IPS-NIHi7 (cell line): ENCODE measurements at regions not wholly inside any gene's neighbourhood (a gene's known extent, or its start where the extent isn't known, plus 50 kb on each side); places are given as distances from the start of the nearest gene placed in this dataset.
A peak's percentile ranks its signal among the peaks of the same experiment; 100 is the strongest.
"Not testable (repeated sequence)": the region's sequence is repeated elsewhere in the genome, so short reads cannot be mapped to it uniquely, and the experiment has no call there.

Experiments used
- DNase-seq: peaks from one replicate; pipeline ENCODE4 v3.0.0; 2012; ENCODE audit warnings: mixed read lengths; ENCODE audit errors: extremely low spot score

DNA sequence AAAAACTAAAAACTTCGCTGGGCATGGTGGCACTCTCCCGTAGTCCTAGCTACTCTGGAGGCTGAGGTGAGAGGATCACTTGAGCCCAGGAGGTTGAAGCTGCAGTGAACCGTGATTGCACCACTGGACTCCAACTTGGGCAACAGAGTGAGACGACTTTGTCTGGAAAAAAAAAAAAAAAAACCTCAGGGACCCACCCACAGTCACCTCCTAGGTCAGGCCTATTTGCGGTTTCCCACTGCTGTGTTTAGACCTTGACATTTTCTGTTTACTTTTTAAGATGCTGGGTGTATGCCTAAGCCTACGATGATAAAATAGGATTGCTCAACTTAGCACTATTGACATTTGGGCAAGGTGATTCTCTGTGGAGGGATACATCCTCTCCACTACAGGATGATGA lies 197.4 kb upstream of the TBL1X start:
- DNase-seq, result no peak

DNA sequence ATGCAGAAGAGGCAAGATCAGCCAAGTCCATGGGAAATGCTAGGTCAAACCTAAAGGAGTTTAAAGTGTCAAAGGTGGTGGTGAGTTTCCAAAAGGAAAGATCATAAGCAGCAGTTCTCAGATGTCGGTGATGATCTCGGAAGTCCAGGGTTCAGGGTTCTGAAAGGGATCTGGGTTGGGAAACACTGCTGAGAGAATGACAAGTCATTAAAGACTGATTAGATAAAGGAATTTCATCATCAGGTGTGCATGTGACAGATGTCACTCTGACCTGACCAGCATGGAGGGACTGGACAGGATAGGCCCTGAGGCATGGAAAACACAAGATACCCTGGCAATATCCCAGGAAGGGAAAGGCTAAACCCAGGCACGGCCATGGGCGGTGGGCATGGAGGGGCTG lies 195.7 kb upstream of the TBL1X start:
- DNase-seq, result no peak

DNA sequence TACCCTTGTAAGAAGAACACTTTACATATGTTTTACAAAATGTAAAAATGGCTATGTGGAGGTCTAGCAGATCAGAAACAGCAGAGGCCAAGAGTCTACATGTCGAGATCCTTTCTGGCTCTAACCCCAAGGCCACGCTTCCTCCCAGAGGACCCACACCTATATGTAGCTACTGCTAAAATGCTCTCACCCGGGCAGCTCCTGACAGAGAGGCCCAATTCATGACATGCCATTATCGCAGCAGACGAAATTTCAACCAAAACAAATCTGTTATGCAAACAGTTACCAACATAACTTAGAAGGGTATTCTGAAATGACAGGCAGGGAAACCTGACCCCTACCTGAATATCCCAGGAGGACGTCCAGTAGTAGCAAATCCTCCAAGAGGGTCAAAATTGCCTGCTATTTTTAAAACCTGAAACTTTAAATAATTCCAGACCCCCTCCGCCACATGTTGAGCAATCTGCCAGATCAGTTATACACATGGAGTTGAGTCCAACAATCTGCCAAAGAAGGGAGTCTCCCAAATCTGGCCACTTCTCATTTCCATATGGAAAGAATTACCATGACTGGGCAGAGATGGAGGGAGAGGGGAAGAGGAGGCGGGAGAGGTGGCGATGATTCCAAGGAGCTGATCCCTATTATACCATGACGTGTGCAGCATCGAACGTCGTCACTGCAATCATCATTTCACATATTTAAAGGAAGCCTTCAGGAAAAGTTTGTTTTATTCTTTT lies 192.9 kb upstream of the TBL1X start:
- no peak for DNase-seq

DNA sequence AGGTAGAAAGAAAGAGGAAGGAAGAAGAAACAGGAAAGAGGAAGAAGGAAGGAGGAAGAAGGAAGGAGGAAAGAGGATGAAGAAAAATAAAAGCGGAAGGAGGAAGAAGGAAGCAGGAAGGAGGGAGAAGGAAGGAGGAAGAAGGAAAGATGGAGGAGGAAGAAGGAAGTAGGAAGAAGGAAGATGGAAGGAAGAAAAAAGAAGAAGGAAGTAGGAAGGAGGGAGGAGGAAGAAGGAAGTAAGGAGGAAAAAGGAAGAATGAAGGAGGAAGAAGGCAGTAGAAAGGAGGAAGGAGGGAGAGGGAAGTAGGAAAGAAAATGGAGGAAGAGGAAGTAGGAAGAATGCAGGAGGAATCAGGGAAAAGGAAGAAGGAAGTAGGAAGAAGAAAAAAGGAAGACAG lies 191.1 kb upstream of the TBL1X start:
- no peak for DNase-seq

DNA sequence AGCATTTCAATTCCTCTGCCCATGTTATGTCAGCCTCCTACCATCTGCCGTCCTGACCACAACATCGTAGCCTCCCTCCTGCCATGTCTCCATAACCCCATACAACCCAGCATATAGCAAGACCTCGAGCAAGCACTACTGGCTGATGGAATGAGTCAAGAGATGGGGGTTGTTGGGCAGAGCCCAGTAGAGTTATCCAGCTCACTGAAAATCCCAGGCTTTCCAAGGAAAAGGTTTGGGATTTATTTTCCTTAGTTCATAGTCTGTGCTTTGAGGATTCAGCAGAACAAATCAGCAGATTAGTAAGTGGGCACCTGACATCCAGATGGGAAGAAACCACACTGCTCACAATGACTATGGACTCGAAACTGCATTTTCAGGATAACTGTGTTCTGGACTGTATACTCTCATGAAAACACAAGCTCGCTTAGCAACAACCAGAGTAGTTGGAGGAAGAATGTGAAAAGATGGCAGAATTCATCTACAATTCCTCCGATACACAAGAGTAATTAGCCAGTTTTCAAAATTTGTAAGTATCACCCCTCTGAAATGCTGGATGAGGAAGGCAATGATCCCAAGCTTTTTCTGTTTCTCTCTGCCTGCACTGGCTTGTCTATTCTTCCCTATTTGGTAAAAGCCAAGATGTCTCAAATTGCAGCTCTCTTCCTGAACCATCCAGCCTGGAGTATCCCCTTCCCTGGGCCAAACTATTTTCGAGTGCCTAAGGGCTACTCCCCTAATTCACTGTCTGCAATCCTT lies 186.2 kb upstream of the TBL1X start:
- no peak for DNase-seq

DNA sequence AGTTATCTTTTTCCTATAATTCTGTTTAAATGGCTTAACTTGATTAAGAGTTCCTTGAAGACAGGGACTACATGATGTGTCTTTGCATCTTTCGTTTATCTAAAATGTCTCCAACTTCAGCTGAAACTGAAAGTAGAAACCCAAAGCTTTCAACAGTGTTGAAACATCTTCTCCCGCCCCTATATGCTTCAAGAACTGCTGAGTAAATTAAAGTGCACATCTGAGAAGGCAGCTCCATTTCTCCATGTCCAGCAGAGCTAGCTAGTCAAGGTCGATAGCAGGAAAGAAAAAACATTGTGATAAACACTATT lies 185.7 kb upstream of the TBL1X start:
- no peak for DNase-seq

DNA sequence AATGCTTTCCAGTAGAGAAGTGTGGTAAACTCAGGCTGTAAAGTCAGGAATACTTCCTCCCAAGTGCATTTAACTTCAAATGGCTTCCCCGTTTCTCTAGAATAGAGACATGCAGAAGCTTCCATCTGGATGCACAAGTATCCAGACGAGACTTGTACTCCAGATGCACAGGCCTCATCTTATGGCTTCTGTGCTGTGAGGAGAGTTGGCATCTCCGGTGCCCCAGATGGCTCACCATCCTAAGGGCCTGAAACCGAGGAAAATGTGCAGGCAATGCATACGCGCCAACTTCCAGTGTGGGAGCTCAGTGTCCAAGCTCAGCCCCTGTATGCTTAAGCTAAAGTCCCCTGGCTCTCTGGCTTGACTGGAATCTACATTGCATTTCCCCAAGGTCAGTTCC lies 184.0 kb upstream of the TBL1X start:
- no peak for DNase-seq

DNA sequence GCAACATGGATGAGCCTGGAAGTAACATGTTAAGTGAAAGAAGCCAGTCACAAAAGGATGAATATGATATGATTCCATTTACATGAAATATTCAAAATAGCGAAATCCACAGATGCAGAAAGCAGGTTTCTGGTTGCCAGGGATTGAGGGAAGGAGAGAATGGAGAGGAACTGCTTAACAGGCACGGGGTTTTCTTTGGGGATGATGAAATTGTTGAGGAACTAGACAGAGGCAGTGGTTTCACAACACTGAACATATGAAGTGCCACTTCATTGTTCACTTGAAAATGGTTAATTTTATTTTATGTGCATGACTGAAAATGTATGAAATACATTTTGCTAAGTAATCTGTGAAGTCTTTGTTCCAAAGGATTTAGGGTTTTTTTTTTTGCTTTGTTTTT lies 182.5 kb upstream of the TBL1X start:
- no peak for DNase-seq

DNA sequence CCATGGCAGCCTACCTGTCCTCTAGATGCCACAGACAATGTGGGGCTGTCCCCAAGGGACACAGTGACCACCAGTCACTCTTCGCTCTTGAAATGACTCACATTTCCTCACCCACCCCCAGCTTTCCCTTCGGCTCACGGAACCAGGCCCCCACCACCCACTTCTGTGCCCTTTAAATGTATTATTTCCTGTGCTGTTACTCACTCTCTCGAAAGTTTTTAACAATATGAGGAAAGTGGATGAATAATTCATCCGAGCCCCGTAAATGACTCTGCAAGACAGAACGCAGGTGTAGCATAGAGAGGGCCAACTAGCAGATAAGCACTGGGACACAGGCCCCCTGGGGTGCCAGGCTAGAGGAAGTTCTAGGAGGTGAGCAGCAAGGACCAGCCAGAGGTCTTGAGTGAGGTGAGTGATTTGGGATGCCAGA lies 179.5 kb upstream of the TBL1X start:
- no peak for DNase-seq

DNA sequence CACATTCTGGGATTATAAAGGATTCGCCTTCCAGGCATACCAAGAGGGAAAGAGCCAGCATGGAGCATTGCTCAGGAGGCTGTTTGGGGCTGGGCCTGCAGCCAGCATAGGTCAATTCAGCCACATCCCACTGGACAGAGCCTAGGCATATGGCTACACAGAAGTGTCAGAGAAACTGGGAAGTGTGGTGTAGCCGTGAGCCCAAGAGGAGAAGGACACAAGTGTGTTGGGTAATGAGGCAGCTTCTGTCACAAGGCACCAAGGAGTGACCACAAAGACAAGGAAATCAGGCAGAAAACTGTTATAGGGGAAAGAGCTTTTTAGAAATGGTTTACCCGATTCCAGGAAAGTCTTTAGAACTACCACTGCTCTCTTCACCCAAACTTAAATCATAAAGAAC lies 178.6 kb upstream of the TBL1X start:
- DNase-seq, result no peak

DNA sequence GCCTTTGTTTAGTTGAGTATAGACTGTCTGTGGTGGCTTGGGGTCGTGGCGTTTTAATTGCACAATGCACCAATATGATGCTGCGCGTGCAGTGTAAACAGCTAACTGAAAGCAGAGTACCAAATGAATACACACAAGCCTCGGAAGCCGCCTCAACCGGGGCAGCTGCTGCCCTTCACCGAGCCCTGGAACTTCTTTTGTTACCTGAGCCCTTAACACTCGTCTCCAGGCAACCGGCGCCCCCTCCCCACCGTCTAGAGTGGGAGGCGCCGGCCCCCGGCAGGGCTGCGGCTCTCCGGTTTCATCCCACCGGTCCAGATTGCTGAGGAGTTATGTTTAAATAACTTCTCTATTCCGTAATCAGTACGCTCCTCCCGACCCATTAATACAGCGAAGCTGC lies 173.2 kb upstream of the TBL1X start:
- DNase-seq, result peak; percentile 76

DNA sequence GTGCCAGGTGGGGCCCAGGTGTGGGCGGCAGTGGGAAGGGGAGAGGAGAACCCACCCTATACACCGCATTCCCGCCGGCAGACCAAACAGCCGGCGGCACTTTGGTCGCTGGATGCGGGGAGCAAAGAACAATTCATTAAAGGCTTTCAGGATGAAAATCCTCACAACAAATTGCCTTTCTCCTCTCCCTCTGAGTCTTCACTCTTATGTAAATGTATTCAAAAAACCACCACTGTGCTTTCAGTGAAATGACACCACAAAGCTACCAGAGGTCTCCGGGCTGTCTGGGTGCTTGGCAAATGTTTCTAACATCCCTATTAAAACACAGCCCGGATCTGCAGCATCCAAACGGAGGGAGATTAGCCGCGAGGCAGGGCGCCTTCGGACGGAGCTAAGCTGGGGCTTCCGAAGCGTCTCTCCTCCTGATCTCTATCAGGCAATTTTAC lies 171.8 kb upstream of the TBL1X start:
- DNase-seq, result peak; percentile 63

DNA sequence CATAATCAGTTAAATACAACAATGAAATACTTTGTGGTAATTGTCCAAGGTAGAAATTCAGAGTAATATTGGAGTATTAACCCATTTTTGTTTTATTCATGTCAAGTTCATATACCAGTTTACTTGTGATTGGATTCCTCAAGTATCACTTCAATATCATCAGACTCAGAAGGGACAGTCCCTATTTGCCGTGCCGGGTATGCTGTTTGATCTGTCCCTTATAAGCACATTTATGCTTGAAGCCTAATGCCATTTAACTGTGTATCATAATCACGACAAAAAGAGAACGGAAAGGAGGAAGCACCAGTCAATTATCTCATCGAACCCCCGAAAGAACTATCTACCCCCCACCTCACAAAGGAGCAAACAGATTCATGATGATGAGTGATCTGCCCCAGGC lies 171.0 kb upstream of the TBL1X start:
- DNase-seq, result no peak

DNA sequence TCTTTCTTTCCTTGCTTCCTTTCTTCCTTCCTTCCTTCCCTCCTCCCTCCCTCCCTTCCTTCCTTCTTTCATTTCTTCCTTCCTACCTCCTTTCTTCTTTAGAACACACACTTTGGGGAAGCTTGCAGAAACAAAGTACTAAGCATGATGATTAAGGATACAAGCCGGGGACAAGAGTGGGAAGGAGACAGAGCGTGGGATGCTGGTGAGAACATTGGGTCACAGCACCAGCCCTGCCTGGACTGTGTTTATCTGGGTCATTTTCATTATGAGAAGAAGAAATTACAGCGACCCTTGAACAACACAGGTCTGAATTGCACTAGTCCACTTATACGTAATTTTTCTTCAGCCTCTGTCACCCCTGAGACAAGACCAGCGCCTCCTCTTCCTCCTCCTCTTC lies 169.3 kb upstream of the TBL1X start:
- no peak for DNase-seq

DNA sequence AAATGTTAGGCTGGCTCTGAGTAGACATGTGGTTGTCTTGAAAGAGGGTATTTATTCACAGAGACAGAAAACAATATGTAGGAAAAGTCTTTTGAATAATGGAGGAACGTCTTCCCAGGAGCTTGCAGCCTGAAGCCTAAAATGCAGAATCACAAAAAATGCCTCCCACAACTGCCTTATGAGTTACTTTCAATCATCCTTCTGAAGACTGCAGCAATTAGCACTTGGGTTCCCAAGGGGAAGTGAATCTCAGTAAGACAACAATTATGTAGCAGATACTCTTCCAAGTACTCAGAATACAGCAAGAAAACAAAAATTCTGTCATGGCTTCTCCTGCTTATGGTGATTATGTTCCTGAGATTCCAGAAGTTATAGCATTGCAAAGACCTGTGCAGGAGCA lies 166.6 kb upstream of the TBL1X start:
- DNase-seq, result no peak

DNA sequence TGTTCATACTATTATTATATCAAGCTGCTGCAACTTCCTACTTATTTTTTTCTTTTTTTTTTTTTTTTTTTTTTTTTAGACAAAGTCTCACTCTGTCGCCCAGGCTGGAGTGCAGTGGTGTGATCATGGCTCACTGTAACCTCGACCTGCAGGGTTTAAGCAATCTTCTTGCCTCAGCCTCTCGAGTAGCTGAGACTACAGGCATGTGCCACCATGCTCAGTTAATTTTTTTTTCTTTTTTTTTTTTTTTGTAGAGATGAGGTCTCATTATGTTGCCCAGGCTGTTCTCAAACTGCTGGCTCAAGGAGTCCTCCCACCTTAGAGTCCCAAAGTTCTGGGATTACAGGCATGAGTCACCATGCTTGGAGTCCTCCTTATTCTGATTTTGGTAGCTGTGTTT lies 165.2 kb upstream of the TBL1X start:
- DNase-seq, result not testable (repeated sequence)

DNA sequence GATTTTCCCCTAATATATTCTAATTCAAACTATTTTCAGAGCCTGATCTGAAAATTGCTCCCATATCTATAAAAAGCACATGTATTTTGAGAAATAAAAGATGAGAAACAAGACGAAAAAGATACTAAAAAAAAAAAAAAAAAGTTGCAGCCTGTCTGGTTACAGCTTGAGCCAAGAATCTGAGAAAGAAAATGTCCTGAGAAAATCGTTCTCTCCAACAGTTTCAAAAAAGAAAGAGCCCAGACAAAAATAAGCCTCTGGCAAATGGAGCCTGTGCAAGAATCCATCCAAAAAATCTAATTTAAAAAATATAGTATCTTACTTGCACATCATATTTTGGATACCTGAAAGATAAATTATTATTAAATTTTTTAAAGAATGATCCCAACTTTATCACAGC lies 163.0 kb upstream of the TBL1X start:
- no peak for DNase-seq

DNA sequence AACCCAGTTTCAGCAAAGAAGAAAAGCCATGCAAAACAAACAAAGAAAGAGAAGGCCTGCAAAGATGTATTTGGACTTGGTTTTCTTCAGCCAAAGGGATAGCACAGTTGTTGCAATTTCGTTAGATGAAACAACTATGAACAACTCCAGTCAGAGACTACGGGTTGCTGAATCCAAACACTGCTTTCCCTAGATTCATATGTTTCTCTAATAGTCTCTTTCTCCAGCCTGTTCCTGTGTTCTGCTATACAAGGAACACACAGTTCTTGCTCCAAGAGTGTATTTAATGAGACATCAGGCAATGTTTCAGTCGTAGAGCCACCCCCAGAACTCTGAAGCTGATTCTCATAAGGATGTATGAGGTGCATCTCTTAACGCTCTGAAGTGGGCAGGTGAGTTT lies 162.5 kb upstream of the TBL1X start:
- no peak for DNase-seq

DNA sequence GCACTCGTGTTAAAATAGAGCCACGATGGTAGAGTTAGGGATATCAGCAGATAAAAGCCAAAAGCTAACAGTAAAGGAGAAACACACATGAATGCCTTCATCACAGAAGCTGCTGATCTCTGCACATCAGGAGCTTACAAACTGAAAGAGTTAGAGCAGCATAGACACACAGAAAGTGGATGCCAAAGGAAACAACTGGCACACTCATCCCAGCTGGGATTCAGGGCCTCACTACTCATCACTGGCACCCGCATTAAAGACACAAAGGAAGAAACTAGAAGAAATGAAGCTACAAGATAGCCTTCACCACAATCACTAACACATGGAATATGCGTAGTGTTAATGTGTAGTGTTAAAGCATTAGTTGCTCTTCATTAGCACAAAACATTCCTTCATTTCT lies 156.4 kb upstream of the TBL1X start:
- no peak for DNase-seq

DNA sequence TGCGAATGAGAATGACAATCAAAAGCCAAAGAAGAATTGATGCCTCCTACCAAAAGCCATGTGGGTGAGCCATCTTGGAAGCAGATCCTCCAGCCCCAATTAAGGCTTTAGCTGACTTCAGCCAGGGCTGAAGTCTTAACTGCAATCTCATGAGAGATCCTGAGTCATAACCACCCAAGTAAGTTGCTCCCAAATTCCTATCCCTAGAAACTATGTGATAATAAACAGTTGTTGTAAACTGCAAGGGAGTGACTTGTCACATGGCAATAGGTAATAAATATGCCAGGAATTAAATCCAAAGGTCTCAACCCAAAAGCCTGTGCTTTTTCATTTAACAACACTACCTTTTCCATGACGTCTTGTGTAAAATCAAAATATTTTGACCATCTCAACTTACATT lies 154.2 kb upstream of the TBL1X start:
- DNase-seq, result no peak

DNA sequence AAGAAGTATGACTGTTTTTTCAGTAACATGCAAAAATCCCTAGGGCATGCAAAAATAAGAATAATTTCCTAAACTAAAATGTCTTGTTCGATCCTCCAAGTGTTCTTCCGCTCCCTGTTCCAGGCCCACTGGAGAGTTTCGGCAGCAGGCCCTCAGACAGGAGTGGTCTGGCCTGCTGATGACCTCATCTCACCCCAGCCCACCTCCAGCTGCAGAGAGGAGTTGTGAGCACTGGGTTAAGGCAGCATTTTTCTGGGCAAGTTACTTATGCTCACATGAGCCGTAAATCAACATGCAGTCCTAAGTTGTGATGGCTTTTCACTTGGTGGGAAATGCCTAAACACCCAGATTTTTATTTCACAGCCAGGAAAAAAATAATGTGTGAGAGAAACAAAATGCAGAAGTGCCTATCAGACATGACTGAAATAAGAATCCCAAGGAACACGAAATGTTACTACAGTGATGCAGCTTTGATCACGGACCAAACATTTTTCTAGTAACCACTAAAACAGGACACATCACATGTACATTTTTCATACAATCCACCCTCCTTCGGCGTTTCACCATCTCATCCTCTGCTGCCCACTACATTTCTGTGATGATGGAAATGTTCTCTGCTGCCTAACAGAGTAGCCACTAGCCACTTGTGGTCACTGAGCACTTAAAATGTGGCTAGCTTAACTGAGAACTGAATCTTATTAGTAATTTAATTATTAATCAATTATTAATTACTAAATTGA lies 153.3 kb upstream of the TBL1X start:
- no peak for DNase-seq

DNA sequence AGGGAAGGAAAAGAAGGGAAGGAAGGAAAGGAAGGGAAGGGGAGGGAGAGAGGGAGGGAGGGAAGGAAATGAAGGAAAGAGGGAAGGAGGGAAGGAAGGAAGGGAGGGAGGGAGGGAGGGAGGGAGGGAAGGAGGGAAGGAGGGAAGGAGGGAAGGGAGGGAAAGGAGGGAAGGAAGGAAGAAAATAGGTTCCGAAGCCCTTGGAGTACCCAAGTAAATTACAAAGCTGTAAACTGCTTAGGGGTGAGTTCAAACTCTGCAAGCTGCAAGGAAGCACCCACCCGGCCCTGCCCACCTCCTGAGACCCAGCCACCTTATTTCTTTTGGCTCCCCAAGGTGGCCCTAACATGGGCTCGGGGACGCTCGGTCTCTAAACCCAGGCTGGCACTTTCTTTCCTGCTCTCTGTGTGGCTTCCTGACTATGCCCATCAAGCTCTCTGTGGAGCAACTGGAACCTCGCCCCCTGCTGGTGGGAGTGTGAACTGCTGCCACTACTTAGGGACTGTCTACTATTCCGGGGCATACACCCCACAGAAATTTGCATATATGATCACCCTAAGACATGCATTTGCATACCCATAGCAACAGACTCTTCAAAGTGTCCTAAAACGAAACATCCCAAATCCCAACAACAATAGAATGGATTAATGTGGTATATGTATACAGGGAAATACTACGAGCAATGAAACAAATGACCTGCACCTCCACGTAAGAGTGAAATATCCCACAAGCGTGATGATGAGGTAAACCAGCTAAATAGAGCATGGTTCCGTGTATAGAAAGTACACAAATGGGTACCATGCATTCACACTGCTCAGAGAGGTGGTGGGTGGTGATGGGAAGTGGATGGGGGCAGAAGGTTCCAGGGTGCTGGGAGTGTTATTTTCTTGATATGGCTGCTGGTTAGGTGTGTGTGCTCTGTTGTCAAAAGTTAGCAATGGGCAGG lies 151.7 kb upstream of the TBL1X start:
- DNase-seq, result peak; percentile 52
